ENCODE measurements at regions not wholly inside any gene's neighbourhood (a gene's known extent, or its start where the extent isn't known, plus 50 kb on each side); places are given as distances from the start of the nearest gene placed in this dataset.

DNA sequence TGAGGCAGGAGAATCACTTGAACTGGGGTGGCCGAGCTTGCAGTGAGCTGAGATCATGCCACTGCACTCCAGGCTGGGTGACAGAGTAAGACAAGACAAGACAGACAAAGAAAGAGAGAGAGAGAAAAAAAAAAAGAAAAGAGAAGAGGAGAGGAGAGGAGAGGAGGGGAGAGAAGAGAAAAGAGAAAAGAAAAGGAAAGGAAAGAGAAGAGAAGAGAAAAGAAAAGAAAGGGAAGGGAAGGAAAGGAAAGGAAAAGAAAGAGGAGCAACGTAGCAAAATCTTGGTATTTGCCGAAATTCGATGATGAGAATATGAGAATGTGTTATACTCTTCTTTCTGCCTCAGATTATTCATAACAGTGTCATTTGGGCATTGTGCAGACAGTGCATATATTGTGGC is 101.2 kb upstream of the PFKP start:
- Mint-ChIP-seq H3K4me1 (ENCODE audit: low read depth) (no peaks in the 10 kb centered on the region), H3K27me3 (peaks cover 20% of the 10 kb centered on the region), H3K36me3 (ENCODE audit: low read depth) (no peaks in the 10 kb centered on the region), H3K4me3 (no peak overlapping the region), H3K9me3 (no peaks in the 10 kb centered on the region), H3K27ac (no peak overlapping the region)
- Histone ChIP-seq H3K36me3 (ENCODE audit: insufficient read depth, low read length) (no peaks in the 10 kb centered on the region), H3K9me3 (ENCODE audit: control insufficient read depth in 1 of 2, insufficient read depth in 1 of 2, low read length in 2 of 2) (peaks cover 0 to 5% of the 10 kb centered on the region in 2 experiments), H3K27me3 (ENCODE audit: control insufficient read depth in 1 of 2, insufficient read depth in 2 of 2, low read length in 2 of 2) (no peaks in the 10 kb centered on the region), H3K4me1 (ENCODE audit: insufficient read depth, low read length) (no peaks in the 10 kb centered on the region), H3K4me3 (ENCODE audit: low read length) (no peak overlapping the region), H3K27ac (ENCODE audit: low read depth in 1 of 2, low read length in 2 of 2) (no peak overlapping the region)
- CTCF ChIA-PET: no interaction called here
- TF ChIP-seq, protein P1, sequence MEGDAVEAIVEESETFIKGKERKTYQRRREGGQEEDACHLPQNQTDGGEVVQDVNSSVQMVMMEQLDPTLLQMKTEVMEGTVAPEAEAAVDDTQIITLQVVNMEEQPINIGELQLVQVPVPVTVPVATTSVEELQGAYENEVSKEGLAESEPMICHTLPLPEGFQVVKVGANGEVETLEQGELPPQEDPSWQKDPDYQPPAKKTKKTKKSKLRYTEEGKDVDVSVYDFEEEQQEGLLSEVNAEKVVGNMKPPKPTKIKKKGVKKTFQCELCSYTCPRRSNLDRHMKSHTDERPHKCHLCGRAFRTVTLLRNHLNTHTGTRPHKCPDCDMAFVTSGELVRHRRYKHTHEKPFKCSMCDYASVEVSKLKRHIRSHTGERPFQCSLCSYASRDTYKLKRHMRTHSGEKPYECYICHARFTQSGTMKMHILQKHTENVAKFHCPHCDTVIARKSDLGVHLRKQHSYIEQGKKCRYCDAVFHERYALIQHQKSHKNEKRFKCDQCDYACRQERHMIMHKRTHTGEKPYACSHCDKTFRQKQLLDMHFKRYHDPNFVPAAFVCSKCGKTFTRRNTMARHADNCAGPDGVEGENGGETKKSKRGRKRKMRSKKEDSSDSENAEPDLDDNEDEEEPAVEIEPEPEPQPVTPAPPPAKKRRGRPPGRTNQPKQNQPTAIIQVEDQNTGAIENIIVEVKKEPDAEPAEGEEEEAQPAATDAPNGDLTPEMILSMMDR (IDR thresholded peaks at IDR 0.05): no peak
- intact Hi-C loops (cut with DNase I, micrococcal nuclease): no loop called here
- no peak for DNase-seq
- no peak for ATAC-seq (ENCODE audit: poor library complexity)
- POLR2A ChIA-PET: no interaction called here

DNA sequence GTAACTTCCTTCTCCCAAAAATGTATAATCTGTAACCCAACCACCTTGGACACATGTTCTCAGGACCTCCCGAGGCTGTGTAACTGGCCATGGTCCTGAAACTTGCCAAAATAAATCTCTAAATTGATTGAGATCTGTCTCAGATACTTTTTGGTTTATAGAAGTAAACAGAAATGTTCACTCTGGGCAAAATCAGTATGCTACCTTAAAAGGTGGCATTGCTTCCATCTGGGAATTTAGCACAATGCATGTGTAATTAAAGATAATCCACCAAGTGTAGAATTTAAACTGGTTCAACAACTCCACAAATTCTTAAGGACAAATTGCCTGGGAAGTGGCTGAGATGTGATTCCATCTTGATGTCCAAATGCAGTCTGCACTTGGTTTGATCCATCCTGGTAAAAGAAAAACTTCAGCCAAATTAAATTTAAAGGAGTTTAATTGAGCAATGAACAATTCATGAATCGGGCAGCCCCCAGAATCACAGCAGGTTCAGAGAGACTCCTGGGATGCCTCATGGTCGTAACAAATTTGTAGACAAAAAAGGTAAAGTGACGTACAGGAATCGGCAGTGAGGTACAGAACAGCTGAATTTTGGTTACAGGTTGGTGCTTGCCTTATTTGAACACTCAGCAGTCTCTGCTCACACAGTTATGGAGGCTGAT is 102.6 kb upstream of the PFKP start:
- H3K36me3 ChIP-seq (ENCODE audit: insufficient read depth, low read length): no peaks in the 10 kb centered on the region
- H3K4me1 ChIP-seq (ENCODE audit: insufficient read depth, low read length): no peaks in the 10 kb centered on the region
- H3K36me3 Mint-ChIP-seq (ENCODE audit: low read depth): no peaks in the 10 kb centered on the region
- ChIA-PET CTCF (no interaction called here), POLR2A (no interaction called here)
- intact Hi-C loops (cut with DNase I, micrococcal nuclease): no loop called here
- no peak overlapping the region for H3K4me3 ChIP-seq (ENCODE audit: low read length)
- no peak overlapping the region for H3K27ac ChIP-seq (ENCODE audit: low read depth in 1 of 2, low read length in 2 of 2)
- H3K9me3 Mint-ChIP-seq: no peaks in the 10 kb centered on the region
- H3K4me3 Mint-ChIP-seq: no peak overlapping the region
- H3K4me1 Mint-ChIP-seq (ENCODE audit: low read depth): no peaks in the 10 kb centered on the region
- ATAC-seq (ENCODE audit: poor library complexity): no peak
- TF ChIP-seq, protein P1 (IDR thresholded peaks at IDR 0.05): no peak
- H3K27me3 Mint-ChIP-seq: peaks cover 21% of the 10 kb centered on the region
- no peak for DNase-seq
- H3K27ac Mint-ChIP-seq: no peak overlapping the region
- no peaks in the 10 kb centered on the region for H3K27me3 ChIP-seq (ENCODE audit: control insufficient read depth in 1 of 2, insufficient read depth in 2 of 2, low read length in 2 of 2)
- peaks cover 0 to 5% of the 10 kb centered on the region in 2 experiments for H3K9me3 ChIP-seq (ENCODE audit: control insufficient read depth in 1 of 2, insufficient read depth in 1 of 2, low read length in 2 of 2)

DNA sequence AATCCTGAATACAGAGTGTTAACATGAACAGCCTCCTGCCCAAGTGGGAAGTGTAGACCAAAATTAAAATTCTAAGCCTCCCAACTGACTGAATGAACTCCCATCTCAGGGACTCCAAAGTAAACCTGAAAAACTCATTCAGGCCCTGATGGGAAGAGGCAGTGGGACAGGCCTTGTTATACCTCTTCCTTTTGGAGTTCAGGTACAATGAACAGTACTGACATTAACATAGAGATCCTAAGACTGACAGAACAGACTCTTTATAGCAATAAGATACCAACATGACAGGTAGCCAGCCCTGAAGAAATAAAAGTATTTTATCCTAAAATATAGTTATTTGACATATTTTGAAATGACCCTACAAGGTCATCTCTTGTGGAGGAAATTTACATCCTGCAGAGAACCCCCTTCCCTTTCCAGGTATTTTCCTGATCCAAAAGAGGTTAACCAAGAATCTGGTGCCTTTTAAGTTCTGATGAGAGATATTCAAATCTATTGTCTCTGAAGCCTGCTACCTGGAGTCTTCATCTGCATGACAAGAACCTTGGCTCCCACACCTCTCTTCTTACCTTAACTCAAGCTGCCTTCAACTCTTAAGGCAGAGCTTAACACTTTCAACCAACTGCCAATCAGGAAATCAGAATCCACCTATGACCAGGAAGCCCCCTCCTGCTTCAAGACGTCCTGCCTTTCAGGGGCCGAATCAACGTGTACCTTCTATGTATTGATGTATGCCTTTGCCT is 103.3 kb upstream of the PFKP start:
- no peaks in the 10 kb centered on the region for H3K27me3 ChIP-seq (ENCODE audit: control insufficient read depth in 1 of 2, insufficient read depth in 2 of 2, low read length in 2 of 2)

More for the DNA sequence above, 103.3 kb upstream of the PFKP start:
- Mint-ChIP-seq H3K4me1 (ENCODE audit: low read depth) (no peaks in the 10 kb centered on the region), H3K9me3 (no peaks in the 10 kb centered on the region), H3K27me3 (peaks cover 25% of the 10 kb centered on the region), H3K36me3 (ENCODE audit: low read depth) (no peaks in the 10 kb centered on the region), H3K4me3 (no peak overlapping the region), H3K27ac (no peak overlapping the region)
- POLR2A ChIA-PET: no interaction called here
- no peak overlapping the region for H3K4me3 ChIP-seq (ENCODE audit: low read length)
- no peaks in the 10 kb centered on the region for H3K4me1 ChIP-seq (ENCODE audit: insufficient read depth, low read length)
- peaks cover 0 to 5% of the 10 kb centered on the region in 2 experiments for H3K9me3 ChIP-seq (ENCODE audit: control insufficient read depth in 1 of 2, insufficient read depth in 1 of 2, low read length in 2 of 2)
- no peak for DNase-seq
- TF ChIP-seq, protein P1 (IDR thresholded peaks at IDR 0.05): no peak
- no peaks in the 10 kb centered on the region for H3K36me3 ChIP-seq (ENCODE audit: insufficient read depth, low read length)
- CTCF ChIA-PET: no interaction called here
- no peak for ATAC-seq (ENCODE audit: poor library complexity)
- intact Hi-C loops (cut with DNase I, micrococcal nuclease): no loop called here
- H3K27ac ChIP-seq (ENCODE audit: low read depth in 1 of 2, low read length in 2 of 2): no peak overlapping the region
